HG03457 (cell line): ENCODE measurements at regions not wholly inside any gene's neighbourhood (a gene's known extent, or its start where the extent isn't known, plus 50 kb on each side); places are given as distances from the start of the nearest gene placed in this dataset.
"Not testable (repeated sequence)": the region's sequence is repeated elsewhere in the genome, so short reads cannot be mapped to it uniquely, and the experiment has no call there.

Experiments used
- ATAC-seq: cut with Tn5 transposase; IDR thresholded peaks from one replicate; pipeline ENCODE4 v1.9.1; 2021; ENCODE audit warnings: moderate number of reproducible peaks; ENCODE audit not compliant: unreplicated experiment

DNA sequence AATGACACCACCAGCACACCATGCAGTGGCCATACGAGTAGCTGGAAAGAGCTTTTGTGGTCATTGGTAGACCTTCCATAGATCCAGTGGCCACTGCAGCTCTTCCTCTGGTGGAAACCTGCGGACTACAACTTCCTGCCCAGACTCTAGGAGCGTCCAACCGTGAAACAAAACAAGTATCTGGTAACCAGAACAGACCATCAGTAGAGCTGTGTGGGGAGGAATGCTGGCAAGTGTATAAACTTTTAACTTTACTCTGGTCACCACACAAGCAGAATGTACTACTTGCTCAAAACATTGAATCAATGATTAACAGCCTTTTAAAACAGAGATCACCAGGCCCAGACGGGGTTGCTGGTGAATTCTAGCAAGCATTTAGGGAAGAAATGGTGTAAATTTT is 154.7 kb upstream of the DGKB start:
- no peak for ATAC-seq

DNA sequence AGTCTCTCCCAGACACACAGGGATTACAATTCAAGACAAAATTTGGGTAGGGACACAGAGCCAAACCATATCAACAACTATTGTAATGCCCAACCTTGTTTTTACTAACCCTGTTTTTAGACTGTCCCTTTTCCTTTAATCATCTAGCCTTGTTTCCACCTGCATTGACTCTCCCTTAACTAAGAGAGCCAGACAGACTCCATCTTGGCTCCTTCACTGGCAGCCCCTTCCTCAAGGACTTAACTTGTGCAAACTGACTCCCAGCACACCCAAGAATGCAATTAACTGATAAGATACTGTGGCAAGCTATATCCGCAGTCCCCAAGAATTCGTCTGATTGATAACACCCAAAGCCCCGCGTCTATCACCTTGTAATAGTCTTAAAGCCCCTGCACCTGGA is 151.8 kb upstream of the DGKB start:
- ATAC-seq: not testable (repeated sequence)

DNA sequence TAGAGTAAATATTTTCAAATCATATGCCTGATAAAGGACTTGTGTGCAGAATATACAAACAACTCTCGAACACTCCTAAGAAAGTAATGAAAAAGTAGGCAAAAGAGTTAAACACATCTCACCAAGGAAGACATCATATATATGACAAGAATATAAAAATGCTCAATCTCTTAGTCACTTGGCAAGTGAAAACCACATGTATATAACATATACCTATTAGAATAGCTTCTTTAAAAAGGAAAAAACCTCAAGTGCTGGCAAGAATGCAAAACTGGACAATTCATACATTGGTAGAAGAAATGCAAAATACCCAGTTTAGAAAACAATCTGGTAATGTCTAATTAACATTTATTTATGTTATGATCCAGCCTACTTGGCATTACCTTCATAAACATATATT is 146.6 kb upstream of the DGKB start:
- ATAC-seq: no peak

DNA sequence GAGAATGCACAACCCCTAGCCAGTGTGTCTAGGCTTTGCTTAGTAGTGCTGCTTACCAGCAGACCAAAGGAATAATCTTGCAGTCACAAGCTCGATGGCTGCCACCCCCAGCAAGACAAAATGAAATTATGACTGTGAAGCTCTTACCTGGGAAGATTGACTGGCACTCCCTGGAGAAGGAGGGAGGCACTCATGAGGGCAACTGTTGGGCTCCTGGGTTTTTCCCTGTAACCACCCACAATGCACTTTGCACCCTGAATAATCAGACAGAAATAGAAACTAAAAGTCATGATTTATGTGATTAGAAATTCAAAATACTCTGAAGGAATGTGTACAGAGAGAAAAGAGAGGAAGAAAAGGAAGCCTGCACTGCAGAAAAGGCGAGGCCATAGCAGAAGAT is 144.3 kb upstream of the DGKB start:
- ATAC-seq: no peak

DNA sequence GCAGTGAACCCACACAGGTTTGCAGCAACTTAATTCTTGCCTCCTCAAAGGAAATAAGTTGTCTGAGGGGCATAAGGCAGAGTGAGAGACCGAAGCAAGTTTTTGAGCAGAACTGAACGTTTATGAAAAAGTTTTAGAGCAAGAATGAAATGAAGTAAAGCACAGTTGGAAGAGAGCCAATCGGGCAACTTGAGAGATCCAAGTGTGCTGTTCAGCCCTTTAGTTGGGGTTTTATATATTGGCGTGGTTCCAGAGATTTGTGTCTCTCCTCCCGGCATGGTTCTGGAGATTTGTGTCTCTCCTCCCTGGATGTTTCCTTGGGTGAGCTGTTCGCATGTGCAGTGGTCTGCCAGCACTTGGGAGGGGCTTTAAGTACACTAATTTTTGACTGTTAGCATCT is 141.4 kb upstream of the DGKB start:
- ATAC-seq: no peak

DNA sequence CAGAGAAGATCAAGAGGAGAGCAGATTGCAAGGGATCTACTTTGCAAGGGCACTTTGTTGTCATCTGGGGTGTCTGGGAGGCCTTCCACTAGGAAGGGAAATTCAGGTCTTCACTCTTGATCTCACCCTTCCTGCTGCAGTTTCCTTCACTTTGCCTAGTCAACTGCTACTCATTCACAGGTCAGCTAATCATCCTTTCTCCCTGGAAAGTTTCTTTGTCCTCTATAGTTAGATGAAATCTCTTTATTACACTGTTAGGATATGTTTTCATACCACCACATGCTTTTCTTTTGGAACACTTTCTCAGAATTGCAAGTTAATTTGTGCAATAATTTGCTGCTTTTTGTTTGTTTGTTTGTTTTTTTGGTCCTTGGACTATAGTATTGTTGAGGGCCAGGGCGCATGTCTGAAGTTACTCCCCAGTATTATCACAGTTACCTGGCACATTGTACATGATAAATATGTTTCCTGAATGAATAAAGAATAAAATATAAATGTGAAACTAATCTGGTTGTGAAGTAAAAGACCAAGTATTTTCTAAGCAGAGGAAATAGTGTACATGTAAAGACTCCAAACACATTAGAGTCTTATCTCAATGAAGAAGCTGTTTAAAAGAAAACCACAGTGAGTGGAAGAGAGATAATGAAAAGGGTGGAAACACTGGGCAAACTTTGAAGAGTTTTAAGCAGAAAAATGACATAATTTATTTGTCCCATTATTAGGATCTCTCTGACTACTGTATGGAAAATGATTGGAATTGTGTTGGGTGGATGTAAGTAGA is 139.9 kb upstream of the DGKB start:
- no peak for ATAC-seq

DNA sequence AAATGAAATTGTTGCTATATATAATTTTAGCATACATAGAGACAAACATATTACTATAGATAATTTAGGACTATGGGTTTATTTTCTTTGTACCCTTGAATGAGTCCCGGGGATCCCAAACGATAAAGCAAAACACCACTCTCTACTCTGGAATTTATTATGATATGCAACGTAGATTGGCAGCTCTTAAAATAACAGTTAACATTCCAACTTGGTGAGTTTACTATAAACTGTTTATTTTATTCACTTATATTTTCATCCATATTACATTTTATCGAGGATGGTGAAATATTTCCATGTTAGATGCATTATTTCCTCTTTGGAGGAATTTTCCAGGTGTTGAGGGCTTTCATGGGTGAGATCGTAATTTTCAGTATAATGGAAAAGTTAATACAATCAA is 138.7 kb upstream of the DGKB start:
- no peak for ATAC-seq

DNA sequence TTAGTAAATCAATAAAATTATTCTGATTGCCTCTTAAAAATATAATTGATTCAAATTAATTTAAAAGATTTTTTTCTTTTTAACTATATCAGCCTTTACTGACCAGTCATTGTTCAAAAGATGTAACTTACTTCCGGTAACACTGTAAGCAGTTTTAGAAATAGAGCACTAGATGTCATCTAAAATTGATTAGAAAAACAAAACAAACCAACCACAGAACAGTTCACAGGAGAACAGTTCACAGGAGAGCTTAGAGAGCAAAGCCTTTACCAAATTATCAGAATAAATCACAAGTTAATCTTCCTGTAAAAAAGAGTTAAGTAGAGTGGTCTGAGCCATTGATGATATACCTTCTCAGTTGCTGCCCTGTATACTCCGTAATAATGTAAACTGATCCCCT is 133.3 kb upstream of the DGKB start:
- no peak for ATAC-seq

DNA sequence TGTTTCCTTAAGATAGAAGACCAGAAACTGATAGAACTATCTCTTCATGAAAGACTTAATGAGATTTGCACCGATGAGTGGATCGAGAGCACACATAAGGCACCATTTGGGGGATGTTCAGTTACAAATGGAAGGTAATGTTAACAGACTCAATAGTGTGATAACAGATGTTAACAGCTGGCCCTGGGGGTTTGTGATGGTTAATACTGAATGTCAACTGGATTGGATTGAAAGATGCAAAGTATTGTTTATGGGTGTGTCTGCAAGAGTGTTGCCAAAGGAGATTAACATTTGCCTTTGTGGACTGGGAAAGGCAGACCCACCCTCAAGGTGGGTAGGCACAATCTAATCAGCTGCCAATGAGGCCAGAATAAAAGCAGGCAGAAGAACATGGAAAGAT is 130.5 kb upstream of the DGKB start:
- no peak for ATAC-seq

DNA sequence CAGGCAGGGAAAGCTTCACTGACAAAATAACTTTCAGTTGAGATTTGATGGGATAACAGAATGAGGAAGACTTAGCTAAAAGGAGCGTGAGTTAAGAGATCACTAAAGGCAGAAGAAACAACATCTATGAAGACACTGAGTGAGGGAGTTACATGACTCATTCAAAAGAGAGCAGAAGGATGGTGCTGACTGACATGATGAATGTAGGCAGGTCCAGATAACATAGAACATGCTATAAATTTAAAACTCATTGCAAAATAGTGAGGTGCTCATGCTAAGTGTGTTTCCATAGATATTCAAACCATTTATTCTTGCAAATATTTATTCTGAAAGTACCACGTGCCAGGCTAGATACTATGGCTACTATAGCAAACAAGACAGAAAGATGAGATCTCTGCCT is 116.4 kb upstream of the DGKB start:
- no peak for ATAC-seq

DNA sequence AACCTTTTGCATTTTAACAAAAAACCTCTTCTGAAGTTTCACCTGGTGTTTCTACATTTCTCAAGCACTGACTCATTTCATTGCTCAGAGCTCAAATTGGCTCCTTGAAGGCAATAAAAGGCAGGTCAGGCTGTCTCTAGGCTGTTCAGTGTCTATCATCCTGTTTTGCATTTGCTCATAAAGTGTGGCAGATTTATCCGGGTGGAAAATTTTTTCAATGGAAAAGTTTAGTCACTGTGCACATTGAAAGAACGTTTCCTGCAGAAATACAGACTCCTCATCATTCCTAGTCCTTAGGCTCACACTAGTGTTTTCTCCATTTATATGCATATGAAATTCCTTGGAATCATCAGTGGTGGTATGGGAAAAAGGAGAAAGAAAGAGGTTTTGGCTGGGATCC is 114.2 kb upstream of the DGKB start:
- ATAC-seq: no peak

DNA sequence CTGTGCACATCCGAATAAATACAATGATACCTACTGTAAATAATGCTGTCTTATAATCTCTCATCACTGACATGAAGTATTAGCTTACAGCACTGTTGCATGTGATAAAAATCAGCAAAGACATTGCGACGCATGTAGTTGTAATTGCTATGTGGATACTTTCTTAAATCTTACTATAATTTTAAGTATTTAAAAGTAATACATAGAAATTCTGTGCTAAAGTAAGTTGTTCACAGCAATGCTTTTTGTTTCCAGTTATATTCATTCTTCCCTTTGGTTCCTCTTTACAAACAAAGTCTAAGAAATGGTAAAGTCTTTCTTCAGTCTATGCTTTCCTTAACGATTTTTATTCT is 113.7 kb upstream of the DGKB start:
- ATAC-seq: no peak

DNA sequence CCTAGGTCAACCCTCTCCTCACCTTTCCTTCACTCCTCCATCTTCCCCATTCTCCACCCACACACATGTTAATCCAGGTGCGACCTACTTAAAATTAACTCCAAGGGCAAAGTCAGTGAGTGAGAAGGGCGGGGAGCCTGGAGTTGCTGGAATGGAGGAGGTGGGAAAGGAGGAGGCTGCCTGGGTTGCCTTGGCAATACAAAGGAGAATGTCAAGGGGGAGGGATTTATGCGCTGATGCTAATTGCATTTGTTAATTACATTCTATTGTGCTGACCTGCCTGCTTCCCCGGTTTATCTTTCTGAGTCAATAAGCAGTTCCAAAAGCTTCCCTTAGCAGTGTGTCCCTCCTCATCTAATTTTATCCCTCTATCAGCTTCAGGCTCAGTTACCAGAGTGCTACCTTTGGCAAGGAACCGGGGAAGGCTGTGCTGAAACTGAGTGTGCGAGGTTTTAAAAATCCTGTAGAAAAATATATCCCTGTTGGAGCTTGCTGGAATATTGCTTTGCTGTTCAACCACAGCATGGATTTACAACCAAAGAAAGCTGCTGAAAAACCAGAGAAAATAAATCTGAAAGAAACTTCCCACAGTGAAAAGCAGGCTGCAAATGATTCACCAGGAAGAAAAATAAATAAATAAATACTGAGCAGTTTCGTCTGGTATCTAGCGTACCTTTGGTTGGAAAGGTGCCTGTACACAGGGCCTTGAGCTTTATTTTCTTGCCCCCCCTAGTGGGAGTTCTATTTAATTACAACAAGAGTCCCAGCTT is 113.2 kb upstream of the DGKB start:
- peak; percentile 93 for ATAC-seq

DNA sequence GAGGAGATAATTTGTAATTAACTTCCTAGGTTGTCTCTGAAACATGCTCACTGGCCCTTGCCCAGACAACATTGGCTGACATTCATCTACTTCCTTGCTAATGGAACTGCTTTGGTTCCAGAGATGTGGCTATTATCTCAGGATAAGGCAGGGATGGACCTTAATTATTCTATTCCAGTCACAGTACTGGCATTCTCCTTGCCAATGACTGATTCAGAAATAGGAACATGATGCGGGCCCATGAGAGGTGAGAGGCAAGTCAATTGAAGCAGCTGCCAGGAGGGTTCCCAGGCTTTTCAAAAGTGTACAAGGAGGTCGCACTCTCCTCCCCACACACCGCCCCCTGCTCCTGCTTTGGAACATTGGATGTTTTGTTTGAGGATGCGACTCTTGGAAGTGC is 109.6 kb upstream of the DGKB start:
- no peak for ATAC-seq

DNA sequence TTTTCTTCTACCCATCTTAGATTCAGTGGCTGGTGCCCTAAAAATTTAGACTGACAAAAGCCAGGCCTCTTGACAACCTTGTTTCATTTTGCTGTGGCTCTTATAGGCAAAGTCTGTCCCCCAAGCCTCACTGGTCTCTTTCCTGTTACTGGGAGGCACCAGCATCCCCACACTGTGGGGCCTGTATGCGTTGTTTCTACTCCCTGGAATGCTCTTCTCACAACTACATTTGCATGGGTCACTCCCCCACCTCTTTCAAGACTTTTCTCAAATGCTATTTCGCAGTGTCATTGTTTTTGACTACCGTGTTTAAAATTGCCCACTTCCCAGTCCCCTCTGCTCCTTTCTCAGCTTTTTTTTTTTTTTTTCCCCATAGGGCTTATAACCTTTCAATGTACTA is 108.7 kb upstream of the DGKB start:
- ATAC-seq: no peak

DNA sequence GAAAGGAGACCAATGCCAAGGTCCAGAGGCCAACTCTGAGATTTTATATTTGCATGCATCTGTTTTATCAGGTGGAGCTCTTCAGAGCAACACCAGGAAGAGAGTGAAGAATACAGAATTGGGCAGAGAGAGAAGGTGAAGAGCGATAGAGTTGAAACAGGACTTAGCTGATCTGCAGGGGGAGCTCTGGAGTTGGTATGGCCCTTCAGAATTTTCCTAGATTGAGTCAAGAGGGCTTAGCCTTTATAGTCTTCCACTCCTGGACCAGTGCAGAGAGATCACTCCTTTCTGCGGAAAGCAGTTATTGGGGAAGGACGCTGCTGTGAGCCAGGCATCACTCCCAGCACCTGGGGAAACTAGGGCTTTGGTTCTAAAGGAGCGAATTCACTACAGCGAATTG is 105.0 kb upstream of the DGKB start:
- no peak for ATAC-seq

DNA sequence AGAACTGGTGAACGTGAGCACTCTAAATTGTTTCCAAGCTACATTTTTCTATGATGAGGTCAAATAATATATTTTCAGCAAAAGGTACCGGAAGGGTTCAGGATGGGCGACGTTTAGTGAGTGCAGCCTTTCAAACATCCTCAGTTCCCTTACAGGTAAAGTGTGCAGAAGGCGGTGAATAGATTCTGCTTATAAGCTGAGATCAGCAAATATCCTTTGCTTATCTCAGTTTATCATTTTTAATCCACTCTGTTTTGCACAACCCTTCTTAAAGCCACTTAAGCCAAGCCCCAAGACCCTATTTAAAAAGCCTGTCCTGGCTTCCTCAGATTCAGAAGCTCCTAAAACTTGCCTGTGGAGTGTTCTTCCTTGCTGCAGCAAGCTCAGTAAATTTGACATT is 103.1 kb upstream of the DGKB start:
- no peak for ATAC-seq

DNA sequence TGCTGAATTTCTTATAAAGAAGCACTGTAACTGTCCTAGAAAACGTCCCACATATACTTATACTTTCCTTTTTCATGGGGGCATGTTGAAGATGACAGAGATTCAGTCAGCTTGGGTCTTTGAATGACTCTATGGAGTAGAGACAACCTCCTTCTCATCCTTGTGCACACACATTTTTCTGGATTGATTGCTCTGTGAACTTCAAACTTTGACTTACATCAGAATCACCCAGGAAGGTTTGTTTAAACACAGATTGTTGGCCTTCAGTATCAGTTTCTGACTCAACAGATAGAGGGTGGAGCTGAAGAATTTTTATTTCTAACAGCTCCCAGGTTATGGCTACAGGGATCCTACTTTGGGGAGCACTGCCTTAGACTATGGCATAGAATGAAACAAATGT is 97.6 kb upstream of the DGKB start:
- ATAC-seq: no peak

DNA sequence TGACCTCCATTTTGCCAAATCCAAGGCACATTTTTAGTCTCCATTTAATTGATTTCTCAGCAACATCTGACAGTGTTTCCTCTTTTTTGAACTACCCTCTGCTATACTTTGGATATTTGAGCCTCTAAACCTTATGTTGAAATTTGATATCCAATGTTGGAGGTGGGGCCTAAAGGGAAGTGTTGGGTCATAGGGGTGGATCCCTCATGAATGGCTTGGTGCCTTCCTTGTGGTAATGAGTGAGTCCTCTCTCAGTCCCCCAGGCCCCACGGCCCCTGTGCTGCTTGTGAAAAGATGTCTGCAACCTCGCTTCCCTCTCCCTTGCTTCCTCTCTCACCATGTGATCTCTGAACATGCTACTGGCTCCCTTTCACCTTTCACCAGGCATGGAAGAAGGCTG is 96.8 kb upstream of the DGKB start:
- no peak for ATAC-seq

DNA sequence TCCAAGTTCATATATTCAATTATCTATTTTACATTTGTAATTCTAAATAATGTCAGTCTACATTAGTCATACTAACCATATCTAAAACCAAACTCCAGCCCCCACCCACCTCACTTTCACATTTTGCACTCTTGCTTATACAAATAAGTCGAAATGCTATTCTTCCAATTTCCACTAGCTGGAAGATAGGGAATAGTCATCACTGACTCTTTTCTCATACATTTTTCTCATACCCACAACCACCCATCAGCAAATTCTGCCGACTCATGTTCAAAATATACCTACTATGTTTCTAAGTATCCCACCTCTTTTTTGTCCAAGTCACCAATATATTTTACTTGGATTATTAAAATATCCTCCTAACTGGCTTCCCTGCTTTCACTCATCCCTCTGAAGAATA is 93.2 kb upstream of the DGKB start:
- no peak for ATAC-seq

DNA sequence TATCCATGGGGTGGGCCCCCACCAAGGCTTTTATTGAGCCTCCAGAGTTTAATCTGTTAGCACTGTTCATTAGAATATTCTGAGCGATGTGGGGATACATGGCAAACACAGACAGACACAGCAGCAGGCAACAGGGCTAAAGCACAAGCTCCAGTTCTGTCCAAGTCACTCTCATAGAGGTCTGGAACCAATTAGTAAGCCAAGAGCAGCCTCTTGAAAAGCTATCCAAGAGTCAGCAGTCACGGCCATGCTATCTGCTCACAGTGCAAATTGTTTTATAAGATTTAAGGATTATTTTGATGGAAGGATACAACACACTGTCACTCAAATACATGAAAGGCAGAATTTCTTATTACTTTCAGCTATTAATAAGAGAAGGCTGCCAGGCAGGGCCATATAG is 86.4 kb upstream of the DGKB start:
- ATAC-seq: no peak

DNA sequence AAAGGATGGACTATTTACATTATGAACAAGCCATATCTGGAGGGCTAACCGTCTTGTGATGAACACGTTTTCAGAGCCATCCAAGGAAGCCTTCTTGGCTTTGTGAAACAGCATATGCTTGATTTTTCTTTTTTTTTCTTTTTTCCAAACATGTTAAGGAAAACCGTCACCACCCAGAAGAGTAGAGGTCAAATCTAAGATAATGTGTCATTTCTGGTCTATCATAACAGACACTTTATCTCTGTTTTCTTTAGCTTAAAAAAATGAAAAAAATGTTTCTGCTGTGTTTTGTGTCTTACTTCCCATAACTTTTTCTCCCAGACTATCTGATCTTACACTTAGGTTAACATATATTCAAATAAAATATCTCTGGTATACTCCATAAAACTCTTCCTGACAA is 76.1 kb upstream of the DGKB start:
- no peak for ATAC-seq

DNA sequence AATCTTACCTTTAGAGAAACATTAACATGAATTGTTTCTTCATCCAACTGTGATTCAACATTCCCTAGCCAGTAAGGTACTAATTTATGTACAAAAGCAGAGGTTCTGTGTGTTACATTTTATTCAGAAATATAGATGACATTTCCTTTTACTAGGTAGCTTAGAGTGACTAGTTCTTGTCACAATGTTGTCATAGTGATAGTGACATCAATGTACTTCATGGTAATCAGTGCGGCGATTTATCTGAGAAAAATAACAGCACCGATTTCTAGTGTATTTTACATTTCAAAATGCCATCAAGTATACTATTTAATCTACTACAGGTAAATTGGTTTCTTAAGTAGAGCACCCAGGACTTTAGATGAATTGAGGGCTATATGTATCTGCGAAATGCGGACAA is 72.1 kb upstream of the DGKB start:
- ATAC-seq: no peak
